GM21786 (cell line): ENCODE measurements at regions not wholly inside any gene's neighbourhood (a gene's known extent, or its start where the extent isn't known, plus 50 kb on each side); places are given as distances from the start of the nearest gene placed in this dataset.

Experiments used
- ATAC-seq: cut with Tn5 transposase; IDR thresholded peaks from one replicate; pipeline ENCODE4 v1.9.1; 2021; ENCODE audit not compliant: unreplicated experiment

DNA sequence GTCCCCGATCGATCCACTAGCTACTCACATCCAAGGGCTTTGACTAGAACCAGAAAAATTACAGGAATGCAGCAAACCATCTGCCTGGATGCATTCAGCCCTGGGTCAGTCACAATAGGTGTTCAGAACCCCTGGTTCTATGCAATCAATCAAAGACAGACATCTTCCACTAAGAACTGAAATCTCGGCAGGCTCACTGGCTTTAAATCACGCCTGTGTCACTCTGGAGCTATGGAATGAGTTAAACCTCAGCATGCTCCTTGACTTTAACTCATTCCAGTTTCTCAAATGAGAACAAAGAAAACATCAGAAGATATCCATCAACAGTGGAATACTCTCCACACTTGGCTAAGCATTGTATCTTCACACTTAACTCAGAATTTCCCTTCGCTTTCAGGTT, 68.1 kb upstream of the SPTBN1 start:
- ATAC-seq = no peak

DNA sequence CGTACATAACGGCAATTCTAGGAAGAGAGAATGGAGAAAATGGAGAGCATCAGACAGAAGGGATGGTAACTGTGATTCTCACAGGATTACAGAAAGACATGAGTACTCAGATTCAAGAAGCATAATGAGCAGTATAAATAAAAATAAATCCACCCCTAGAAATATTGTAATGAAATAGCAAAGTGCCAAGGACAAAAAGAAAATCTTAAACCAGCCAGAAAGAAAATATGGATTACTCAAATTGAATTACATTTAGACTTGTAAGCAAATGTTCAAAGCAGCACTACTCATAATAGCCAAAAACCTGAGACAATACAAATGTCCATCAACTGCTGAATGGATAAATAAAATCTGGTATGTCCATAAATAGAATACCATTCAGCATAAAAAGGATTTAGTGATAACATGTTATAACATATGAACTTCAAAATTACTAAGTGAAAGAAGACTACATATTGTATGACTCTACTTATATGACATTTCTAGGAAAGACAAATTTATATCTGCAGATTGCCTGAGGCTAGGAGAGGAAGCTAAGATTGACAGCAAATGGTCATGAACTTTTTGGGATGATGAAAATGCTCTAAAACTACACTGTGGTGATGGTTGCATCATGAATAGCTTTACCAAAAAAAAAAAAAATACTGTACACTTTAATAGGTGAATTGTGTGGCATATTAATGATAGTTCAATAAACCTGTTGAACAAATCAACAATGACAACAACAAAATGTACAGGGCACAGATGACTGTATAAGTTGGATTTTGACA, 63.4 kb upstream of the SPTBN1 start:
- ATAC-seq = no peak

DNA sequence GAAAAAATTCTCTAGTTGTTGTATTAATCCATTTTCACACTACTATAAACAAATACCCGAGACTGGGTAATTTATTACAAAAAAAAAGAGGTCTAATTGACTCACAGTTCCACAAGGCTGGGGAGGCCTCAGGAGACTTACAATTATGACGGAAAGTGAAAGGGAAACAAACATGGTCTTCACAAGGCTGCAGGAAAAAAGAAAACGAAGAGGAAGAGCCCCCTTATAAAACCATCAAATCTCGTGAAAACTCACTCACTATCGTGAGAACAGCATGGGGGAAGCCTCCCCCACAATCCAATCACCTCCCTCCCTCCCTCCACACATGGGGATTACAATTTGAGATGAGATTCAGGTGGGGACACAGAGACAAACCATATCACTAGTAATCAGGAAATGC, 61.7 kb upstream of the SPTBN1 start:
- peak; percentile 75 for ATAC-seq

DNA sequence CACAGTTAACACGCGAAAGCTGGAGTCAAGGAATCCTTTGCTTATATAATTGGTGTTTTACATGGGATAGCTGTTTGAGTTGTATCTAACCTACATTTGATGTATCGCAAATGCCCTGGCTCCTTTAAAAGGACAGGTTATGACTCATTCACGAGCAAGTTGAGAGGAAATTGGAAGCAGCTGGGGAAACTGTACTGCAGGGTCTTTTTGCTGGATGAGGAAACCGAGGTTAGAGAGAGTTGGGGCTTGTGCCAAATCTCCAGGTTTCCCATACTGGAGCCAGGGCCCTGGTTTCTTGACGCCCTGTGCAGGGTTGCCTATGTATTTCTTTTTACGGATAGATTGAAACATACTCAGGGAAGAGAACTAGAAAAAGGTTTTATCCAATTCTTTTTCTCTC, 60.0 kb upstream of the SPTBN1 start:
- ATAC-seq = no peak

DNA sequence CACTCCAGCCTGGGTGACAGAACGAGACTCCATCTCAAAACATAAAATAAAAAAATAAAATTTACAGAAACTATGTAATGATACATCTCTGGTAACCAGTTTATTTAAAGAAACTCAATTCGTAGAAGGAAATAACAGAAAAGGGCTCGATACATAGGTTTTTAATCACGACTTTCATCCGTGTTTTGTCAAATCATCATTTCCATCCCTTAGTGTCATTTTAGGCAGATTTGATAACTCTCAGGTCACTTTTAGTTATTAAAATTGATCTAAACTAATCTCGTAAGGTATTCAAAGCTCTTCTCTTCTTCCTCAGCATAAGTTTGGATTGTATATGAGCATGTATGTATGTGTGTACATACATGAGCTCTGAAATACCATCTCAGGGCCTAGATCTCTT, 59.3 kb upstream of the SPTBN1 start:
- ATAC-seq = no peak

DNA sequence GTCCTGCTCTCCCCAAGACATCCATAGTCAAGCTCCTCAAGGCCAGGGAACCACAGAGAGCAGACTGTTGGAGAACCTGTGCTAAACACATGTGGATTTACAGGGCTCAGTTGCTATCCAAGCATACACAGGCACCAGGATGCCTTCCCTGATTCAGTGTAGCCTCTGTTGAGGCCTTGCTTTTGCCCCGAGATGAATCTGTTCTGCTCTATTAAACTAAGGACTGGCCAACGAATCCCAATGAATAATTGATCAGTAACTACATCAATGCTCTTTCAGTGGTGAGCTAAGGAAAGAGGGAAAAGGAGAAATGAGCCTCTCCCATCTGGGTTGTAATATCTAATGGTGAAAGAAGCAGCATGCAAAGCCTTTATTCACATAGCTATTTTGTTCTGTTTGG, 58.7 kb upstream of the SPTBN1 start:
- ATAC-seq = no peak

DNA sequence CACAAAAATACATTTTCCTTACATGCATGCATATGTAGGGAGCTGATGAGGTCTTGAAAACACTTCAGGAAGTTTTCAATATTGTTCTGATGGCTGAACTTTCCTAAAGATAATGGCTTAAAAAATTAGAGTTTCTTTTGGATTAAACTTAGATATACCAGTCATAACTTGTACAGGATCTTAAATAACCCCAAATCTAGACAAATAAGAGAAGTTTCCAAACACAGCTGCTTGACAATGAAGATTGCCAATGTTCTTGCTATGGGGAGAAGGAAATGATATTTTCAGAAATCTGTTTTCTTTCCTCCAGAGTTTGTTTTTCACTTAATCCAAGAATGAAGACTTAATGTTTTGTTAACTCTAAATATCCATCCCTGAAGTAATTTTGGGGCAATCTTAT, 54.6 kb upstream of the SPTBN1 start:
- no peak for ATAC-seq

DNA sequence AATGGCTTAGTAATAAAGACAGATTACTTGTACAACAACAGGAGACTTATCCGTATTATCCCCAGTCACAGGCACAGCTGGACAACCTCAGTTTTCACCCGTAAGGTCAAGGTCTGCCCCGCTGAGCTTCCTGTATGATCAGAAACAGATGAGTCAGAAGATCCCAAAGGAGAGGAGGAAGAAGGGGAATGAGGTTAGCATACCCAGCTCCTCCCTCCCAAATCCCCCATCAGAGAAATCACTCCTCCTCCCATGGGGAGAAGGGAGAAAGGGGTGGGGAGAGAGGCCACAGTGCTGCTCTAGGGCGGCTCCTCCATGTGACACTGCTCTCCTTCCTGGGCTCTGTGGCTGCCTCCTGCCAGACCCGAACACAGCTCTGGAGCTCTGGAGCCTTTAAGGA, 53.8 kb upstream of the SPTBN1 start:
- no peak for ATAC-seq

DNA sequence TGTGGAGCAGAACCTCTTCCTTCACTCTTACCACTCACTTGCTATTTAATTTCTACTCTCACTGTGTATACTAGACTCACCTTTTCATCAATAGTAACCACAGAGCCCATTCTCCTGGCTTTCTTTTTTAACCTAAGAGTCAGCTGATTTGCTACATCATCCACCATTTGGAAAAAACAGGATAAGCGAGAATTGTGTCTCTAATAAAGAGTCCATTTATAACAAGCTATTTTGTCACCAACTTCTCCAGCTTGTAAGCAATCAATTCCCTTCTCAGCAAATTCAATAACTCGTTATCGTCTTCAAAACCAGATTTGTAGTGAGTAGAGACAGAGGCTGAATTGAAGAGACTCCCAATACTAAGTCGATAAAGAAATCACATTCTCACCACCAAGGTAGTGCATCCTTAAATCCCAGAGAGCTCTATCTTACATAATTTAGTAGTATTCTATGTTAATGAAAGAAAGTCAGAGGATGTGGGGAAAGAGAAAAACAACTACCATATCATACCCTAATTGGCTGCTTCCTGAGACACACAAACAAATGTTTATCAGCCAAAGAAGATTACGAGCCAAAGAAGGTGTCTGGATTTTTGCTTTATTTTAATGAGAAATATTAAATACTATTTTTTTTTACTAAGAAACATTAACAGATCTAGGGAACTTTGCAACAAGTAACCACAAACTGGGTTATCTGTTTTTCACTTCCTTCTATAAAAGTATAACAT, 52.5 kb upstream of the SPTBN1 start:
- ATAC-seq = no peak

DNA sequence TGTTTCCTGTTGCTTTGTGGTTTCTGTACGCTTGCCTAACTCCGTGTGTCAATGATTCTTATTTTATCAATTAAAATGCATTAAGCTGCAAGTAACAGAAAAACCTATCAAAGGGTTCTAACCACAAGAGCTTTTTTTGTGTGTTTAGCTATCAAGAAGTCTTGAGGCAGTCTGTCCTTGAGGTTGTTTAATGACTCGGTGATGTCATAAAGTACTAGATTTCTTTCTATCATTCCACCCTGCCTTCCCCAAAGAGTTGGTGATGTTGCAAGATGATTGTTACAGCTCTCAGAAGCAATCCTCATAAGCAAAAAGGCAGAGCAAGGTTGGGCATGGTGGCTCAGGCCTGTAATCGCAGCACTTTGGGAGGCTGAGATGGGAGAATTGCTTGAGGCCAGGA, 51.9 kb upstream of the SPTBN1 start:
- ATAC-seq = no peak

DNA sequence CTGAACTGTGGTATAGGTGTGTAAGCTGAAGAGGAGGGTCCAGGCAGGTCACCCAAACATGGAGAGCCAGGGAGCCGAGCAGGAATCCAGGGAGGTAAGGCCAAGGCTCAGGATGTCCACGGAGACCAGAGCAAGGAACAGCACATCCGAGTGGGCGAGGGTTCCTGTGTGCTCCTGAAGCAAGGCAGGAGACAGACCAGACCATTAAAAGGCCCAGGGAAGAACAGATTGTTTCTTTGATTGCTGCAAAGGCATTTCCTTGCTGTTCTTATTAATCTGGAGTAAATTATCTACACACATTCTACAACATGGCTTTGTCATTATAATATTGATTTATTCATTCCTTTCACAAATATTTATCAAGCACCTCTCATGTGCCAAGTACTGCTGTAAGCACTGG, 50.1 kb upstream of the SPTBN1 start:
- ATAC-seq = no peak
